HL-60 (cell line): ENCODE measurements at regions not wholly inside any gene's neighbourhood (a gene's known extent, or its start where the extent isn't known, plus 50 kb on each side); places are given as distances from the start of the nearest gene placed in this dataset.

Experiments used
- POLR2AphosphoS5 ChIP-seq: IDR thresholded peaks from 2 replicates; pipeline ENCODE4 v1.6.1; 2012; ENCODE audit warnings: low read depth
- TF ChIP-seq, protein P1 (sequence below): IDR thresholded peaks from one replicate; pipeline ENCODE4 v1.5.1; 2011; ENCODE audit warnings: low read length, control low read depth, inconsistent platforms; ENCODE audit not compliant: insufficient read depth

GRCh38 chr12:19746471-19746870 lies 307.2 kb downstream of the AEBP2 start:
- TF ChIP-seq, protein P1, sequence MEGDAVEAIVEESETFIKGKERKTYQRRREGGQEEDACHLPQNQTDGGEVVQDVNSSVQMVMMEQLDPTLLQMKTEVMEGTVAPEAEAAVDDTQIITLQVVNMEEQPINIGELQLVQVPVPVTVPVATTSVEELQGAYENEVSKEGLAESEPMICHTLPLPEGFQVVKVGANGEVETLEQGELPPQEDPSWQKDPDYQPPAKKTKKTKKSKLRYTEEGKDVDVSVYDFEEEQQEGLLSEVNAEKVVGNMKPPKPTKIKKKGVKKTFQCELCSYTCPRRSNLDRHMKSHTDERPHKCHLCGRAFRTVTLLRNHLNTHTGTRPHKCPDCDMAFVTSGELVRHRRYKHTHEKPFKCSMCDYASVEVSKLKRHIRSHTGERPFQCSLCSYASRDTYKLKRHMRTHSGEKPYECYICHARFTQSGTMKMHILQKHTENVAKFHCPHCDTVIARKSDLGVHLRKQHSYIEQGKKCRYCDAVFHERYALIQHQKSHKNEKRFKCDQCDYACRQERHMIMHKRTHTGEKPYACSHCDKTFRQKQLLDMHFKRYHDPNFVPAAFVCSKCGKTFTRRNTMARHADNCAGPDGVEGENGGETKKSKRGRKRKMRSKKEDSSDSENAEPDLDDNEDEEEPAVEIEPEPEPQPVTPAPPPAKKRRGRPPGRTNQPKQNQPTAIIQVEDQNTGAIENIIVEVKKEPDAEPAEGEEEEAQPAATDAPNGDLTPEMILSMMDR, result no peak
- TF ChIP-seq POLR2AphosphoS5, result no peak
